ENCODE measurements at regions not wholly inside any gene's neighbourhood (a gene's known extent, or its start where the extent isn't known, plus 50 kb on each side); places are given as distances from the start of the nearest gene placed in this dataset.

DNA sequence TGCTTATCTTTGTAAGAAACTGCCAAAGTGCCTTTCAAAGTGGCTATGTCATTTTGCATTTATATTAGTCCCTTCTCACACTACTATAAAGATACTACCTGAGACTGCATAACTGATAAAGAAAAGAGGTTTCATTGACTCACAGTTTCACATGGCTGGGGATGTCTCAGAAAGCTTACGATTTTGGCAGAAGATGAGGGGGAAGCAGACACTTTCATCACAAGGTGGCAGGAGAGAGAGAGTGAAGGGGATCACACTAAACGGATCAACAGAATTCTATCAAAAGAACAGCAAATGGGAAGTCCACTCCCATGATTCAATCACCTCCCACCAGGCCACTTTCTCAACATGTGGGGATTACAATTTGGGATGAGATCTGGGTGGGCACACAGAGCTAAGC lies 1352.0 kb upstream of the B3GALT2 start:
- no peak for DNase-seq (ENCODE audit: low read depth)
- no peak overlapping the region for H3K4me3 ChIP-seq (replicated peaks; ENCODE audit: low read depth, low read length)
- TF ChIP-seq, protein P1, sequence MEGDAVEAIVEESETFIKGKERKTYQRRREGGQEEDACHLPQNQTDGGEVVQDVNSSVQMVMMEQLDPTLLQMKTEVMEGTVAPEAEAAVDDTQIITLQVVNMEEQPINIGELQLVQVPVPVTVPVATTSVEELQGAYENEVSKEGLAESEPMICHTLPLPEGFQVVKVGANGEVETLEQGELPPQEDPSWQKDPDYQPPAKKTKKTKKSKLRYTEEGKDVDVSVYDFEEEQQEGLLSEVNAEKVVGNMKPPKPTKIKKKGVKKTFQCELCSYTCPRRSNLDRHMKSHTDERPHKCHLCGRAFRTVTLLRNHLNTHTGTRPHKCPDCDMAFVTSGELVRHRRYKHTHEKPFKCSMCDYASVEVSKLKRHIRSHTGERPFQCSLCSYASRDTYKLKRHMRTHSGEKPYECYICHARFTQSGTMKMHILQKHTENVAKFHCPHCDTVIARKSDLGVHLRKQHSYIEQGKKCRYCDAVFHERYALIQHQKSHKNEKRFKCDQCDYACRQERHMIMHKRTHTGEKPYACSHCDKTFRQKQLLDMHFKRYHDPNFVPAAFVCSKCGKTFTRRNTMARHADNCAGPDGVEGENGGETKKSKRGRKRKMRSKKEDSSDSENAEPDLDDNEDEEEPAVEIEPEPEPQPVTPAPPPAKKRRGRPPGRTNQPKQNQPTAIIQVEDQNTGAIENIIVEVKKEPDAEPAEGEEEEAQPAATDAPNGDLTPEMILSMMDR (IDR thresholded peaks at IDR 0.05; ENCODE audit: low read length, missing control alignments), result no peak

DNA sequence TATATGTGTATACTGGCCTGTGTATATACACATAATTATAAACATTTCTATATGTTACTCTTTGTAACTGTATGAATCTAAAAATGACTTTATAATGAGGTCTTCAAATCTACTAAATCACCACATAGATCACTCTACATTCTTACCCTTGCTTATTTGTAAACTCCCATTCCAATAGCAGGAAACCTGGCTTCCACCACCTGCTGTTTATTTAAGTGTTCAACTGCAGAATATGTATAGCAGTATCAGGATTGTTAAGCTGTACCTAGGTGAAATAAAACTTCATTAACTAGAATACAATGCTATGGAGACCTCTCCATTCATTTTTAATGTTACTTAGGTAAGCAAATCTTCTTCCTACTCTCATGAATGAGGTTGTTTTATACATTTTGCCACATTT lies 1351.1 kb upstream of the B3GALT2 start:
- no peak overlapping the region for H3K4me3 ChIP-seq (replicated peaks; ENCODE audit: low read depth, low read length)
- TF ChIP-seq, protein P1 (IDR thresholded peaks at IDR 0.05; ENCODE audit: low read length, missing control alignments), result no peak
- no peak for DNase-seq (ENCODE audit: low read depth)

DNA sequence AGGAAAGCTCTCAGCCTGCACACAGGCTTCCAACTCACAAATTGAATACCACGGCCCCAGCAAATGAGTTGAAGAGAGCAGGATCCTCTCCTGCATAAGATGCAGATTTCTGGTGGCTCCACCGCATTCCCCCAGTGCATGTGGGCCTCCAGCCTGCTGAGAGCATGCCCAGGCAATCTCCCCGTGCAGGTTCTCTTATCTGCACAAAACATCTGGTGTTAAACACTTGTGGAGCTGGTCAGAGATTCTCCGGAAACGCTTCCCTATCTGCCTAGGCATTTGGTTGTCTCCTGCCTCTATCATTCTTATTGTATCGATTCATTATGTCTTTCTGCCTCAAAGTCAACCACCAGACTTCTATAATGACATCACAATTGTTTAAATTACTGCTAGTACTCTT lies 1349.0 kb upstream of the B3GALT2 start:
- TF ChIP-seq, protein P1 (IDR thresholded peaks at IDR 0.05; ENCODE audit: low read length, missing control alignments), result no peak
- DNase-seq (ENCODE audit: low read depth), result no peak
- no peak overlapping the region for H3K4me3 ChIP-seq (replicated peaks; ENCODE audit: low read depth, low read length)

DNA sequence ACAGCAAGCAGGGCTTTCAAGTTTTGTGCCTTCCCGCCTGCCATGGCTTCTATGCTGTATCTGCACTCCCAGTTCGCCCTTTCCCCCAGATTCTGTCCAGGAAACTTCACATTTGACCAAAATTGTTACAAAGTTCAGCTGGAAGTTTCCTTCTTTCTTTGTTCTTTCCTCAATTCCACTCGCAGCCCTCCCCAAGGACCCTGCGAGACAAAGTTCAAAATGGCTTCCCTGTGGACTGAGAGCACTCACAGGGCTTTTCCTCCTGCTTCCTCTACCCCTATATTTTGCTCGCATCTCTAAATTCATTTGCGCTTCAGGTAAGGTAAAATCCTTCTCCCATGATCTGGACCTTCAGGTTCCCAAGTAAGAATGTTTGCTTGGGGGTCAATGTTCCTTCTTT lies 1348.4 kb upstream of the B3GALT2 start:
- TF ChIP-seq, protein P1 (IDR thresholded peaks at IDR 0.05; ENCODE audit: low read length, missing control alignments), result no peak
- H3K4me3 ChIP-seq (replicated peaks; ENCODE audit: low read depth, low read length), result no peak overlapping the region
- no peak for DNase-seq (ENCODE audit: low read depth)

DNA sequence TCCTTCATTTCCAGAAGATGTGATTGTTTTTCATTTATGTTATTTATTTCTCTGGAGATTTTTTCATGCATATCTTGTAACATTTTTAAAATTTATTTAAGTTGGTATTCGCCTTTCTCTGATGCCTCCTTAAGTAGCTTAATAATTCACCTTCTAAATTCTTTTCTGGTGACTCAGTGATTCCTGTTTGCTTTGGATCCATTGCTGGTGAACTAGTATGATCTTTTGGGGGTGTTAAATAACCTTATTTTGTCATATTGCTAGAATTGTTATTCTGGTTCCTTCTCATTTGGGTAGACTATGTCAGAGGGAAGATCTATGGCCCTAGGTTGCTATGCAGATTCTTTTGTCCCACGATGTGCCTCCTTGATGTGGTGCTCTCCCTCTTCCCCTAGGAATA lies 1347.2 kb upstream of the B3GALT2 start:
- no peak overlapping the region for H3K4me3 ChIP-seq (replicated peaks; ENCODE audit: low read depth, low read length)
- TF ChIP-seq, protein P1 (IDR thresholded peaks at IDR 0.05; ENCODE audit: low read length, missing control alignments), result no peak
- DNase-seq (ENCODE audit: low read depth), result no peak

DNA sequence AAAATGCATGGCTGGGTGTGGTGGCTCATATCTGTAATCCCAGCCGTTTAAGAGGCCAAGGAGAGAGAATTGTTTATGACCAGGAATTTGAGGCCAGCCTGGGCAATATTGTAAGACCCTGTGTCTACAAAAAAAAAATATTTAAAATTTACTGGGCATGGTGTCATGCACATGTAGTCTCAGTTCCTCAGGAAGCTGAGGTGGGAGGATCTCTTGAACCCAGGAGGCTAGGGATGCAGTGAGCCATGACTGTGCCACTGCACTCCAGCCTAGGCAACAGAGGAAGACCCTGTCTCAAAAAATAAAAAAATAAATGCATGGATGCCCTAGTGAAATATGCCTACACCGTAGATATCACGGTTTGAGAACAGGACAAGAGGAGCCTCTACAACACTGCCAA lies 1331.2 kb upstream of the B3GALT2 start:
- DNase-seq (ENCODE audit: low read depth), result no peak
- TF ChIP-seq, protein P1 (IDR thresholded peaks at IDR 0.05; ENCODE audit: low read length, missing control alignments), result no peak
- H3K4me3 ChIP-seq (replicated peaks; ENCODE audit: low read depth, low read length), result no peak overlapping the region

DNA sequence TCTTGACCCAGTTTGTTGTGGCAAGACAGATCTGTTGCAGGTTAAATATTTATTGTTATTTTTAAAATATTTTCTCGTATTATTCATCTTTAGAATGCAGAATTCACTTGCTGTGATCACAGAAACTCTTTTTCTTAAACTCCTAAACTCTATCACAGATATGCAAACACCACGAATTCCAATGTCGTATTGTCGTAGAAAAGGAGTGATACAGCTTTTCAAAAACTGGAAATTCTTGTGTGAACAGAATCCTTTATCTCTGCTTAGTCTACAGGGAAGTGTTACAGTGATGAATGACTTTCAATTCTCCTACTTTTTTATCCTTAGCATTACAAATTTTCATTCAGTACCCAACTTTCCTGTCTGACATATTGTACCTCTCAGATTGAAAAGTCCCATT lies 1329.5 kb upstream of the B3GALT2 start:
- no peak overlapping the region for H3K4me3 ChIP-seq (replicated peaks; ENCODE audit: low read depth, low read length)
- no peak for DNase-seq (ENCODE audit: low read depth)
- TF ChIP-seq, protein P1 (IDR thresholded peaks at IDR 0.05; ENCODE audit: low read length, missing control alignments), result no peak
